GM19023 (cell line): ENCODE measurements at regions not wholly inside any gene's neighbourhood (a gene's known extent, or its start where the extent isn't known, plus 50 kb on each side); places are given as distances from the start of the nearest gene placed in this dataset.

ENCODE experiments used
- ATAC-seq: cut with Tn5 transposase; IDR thresholded peaks from one replicate; pipeline ENCODE4 v1.9.1; 2021; ENCODE audit warnings: mild to moderate bottlenecking, moderate library complexity; ENCODE audit not compliant: unreplicated experiment

GRCh38 chr9:3161912-3162311 lies 318.0 kb upstream of the PUM3 start:
- ATAC-seq = no peak

- no peak for ATAC-seq
Measured at GRCh38 chr9:3157011-3157410, 313.1 kb upstream of the PUM3 start.

GRCh38 chr9:3151672-3152576 lies 308.0 kb upstream of the PUM3 start:
- ATAC-seq = no peak

- no peak for ATAC-seq
Measured at GRCh38 chr9:3150074-3150473, 306.2 kb upstream of the PUM3 start.

DNA sequence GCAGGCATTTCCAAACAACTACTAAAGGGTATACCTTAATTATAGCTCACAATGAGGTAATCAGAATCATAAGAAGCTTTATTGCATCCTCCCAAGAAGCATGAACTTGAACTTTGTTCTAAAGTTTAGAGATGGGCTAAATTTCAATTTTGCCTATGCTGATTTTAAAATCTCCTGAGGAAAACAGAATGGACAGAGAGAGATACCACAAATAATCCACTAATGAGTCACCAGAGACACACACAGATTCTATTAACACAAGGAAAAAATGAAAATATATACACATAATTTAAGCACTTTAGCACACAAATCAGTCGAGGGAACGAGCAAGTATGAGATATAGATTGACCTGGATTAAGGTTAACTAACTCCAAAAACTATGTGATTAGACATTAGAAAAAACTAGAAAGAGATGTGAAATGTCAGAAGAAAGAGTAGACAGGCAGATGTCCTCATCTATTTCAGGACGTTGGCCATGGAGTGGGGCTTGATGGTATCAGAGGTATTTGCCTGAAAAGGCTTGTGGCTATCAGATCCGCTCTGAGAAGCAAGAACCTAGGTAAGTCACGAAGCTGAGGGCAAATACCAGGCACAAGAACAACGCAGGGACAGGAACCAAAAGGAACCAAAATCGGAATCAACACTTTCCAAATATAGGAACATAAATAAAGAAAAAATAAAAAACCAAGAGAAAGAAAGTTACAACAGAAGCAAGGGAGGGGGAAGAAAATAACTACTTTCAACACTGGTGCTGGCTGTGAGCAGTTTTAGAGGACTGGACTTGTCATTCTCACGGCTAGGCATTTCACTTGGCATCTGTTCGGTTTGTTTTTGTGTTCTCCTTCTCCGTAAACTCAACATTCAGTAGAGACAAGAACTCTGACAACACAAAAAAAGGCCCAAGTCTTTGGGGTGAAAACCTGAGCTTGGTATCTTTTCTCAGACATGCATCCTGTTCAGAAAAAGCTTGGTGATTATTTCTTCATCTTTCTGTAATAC lies 294.6 kb upstream of the PUM3 start:
- ATAC-seq = no peak

DNA sequence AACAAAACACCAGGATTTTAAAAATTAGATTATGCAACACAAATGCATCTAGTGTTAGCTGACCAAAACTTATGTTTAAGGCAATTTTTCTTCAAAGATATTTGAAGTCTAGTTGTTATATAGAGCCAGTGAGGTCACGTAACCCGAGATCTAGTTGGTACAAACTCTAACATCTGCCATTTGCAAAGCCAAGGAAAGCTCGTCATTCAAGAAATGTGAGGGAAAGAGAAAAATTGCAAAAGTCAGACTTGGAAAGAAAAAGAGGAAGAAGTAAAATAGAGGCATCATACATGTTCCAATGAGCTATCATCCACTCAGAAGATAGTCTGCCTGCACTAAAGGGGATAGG lies 293.4 kb upstream of the PUM3 start:
- no peak for ATAC-seq

DNA sequence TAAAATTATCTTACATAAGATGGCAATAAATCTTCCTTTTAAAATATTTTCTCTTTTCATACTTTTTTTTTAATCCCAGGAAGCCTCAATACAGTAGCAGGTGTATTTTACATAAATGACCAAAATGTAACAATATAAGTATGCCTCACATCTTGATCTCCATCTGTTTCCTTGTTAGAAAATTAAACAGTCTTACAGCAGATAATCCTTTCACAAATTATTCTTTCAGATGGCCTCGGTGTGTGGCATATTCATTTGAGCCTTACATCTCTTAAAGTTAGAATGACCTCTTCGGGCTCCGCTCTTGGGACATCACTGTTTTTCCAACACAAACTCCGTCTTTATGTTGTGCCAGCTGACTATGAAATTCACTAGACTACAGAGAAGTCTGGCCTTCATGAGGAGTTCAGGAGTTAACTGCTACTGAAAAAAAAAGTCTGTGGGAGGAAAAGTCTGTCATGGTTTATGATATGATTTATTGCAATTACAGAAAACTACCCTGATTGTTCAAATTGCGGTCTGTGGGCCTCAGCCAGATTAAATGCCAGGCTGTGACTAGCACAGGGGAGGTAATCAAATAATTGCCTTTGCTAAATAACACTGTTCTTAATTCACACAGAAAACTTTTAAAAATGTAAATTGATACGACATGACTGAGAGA lies 292.9 kb upstream of the PUM3 start:
- ATAC-seq = no peak

DNA sequence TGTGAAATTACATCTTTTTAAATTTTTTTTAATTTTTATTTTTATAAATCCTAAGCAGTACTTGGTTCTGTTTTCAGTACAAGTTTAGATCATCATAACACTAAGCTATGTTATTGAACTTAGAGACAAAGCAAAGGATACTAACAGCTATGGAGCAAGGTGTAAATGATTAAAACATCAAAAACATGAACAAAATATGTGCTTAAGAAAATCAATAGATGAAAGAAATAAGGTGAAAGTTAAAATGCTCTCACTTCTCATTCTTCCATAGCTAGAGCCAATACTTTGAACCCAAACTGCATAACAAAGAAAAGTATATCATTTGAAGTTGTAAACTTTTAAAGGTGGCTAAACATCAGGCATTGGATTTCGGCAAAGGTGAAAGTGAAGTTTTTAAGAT lies 292.3 kb upstream of the PUM3 start:
- no peak for ATAC-seq

DNA sequence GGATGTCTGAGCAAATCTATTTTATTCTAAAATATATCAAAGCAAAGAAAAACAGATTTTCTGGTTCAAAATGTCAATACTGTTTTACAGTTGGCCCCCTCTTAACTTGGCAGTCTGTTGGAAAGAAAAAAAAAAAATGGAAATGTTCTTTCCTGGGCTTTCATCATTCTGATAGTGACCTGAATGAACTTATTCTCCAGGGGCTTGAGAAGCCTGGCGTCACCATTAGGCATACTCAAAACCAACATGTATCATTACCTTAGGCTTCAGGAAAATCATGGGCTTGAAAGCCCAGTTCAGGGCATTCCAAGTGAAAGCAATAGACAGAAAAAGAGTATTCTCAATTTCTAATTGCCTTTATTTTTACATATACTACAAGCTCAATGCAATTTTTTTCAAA lies 283.7 kb upstream of the PUM3 start:
- ATAC-seq = no peak

DNA sequence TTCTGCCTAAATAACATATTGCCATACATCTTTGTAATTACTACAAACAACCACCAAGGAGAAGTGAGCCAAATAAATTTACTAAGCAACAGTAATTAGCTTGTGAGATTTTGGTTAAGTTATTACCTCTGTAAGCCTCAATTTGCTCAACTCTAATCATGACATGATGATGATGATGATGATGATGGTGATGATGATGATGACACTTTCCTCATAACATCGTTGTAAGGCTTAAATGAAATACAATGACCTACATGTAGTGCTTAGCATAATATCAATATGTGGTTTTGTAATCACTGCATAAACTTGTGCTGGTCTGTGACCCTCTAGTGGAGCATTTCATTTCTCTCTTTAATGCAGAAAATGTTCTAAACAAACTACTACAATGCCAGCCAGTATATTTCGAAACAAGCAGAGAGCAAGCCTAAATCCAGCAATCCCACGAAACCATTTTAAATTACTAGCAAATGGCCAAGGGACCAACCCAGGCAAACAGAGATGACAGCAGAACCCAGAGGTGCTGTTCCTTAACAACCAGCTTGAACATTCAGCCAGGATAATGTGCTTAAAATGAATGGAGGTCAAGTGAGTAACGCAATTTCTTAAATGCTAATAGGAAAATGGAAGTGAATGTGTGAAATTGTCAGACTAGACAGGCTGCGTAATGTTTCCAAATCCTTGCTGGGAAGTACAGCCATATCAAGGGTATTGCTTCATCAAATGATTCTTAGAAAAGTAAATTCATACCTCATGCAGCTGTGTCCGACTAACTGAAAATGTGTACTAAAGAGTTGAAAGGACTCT lies 281.9 kb upstream of the PUM3 start:
- no peak for ATAC-seq

GRCh38 chr9:3124001-3124400 lies 280.1 kb upstream of the PUM3 start:
- no peak for ATAC-seq

- no peak for ATAC-seq
Measured at GRCh38 chr9:3118081-3118480, 274.2 kb upstream of the PUM3 start.

DNA sequence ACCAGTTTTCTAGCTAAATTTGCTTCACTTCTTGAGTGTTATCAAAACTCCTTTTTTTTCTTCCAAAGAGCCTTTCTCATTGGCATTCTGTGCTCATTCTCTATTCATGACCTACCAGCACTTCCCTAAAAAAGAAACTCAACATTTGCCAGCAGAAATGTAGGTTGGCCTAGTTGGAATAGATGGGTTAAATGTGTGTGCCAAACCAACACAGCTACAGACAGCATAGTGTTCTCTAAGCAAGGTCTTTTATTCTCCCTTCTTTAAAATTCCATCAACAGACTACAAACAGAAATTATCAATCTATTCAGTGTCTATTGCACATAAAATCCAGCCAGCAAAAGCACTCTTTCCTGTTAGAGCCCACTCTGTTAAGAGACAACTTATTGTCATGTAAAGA lies 255.8 kb upstream of the PUM3 start:
- ATAC-seq = no peak

- no peak for ATAC-seq
Measured at GRCh38 chr9:3088219-3088618, 244.3 kb upstream of the PUM3 start.

GRCh38 chr9:3087697-3088096 lies 243.8 kb upstream of the PUM3 start:
- no peak for ATAC-seq

DNA sequence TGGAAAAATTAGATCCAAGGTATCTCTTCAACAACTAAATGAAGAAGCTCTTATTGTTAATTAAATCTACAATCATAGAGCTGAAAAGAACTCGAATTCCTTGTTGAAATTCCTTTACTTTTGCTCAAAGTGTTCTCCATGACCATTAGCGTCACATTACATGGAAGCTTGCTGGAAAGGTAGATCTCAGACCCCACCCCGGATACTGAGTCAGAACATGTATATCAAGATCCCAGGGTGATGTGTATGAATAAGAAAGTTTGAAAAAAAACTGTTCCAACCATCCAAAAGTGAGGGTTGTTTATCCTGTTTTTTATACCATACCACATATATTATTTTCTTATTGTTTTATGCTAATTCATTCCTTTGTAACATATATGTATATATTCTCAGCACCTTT lies 237.1 kb upstream of the PUM3 start:
- no peak for ATAC-seq

GRCh38 chr9:3074247-3074646 lies 230.4 kb upstream of the PUM3 start:
- ATAC-seq = no peak

DNA sequence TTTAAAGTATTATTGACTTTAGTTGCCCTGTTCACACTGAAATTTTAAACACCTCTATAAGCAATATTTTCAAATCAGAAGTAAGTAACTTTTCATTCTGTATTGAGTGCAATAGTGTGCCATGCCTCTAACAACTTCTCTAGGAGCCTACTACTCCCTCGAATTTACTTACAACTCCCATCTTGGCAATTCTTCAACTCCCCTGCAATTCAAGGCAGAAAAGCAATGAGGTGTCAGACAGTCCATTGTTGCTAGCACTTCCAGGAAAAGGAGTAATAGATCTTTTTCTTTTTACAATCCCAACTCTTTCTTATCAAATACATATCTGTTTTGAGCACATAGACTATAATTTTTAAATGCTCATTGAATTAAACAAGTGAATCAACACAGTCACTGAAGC lies 222.7 kb upstream of the PUM3 start:
- ATAC-seq = no peak

DNA sequence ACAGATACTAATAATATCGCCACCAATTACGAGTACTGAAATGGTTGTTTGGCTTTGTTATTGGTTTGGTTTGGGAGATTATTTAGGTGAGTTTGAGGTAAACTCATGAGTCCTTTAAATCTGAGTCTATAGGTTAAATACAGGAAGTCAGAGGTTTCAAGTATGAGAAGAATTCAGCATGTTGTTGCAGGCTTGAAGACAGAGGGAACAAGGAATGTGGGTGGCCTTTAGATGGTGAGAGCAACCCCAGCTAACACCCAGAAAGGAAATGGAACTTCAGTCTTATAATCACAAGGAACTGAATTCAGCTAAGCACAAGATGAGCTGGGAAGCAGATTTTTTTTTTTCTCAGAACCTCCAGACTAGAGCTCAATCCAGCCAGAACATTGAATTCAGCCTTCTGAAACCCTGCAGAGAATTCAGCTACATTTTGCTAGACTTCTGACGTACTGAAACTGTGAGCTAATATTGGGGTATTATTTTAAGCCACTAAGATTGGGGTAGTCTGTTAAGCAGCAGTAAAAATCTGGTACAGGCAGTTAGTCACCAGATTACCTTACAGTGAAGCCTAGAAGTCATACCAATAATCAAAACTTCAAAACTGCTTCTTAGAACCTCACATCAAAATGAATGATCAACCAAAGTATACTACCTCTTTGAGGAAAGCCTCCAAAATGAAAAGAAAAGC lies 216.0 kb upstream of the PUM3 start:
- ATAC-seq = no peak

GRCh38 chr9:3058409-3058808 lies 214.5 kb upstream of the PUM3 start:
- ATAC-seq = no peak
